ENCODE measurements at regions not wholly inside any gene's neighbourhood (a gene's known extent, or its start where the extent isn't known, plus 50 kb on each side); places are given as distances from the start of the nearest gene placed in this dataset.
"Not testable (repeated sequence)": the region's sequence is repeated elsewhere in the genome, so short reads cannot be mapped to it uniquely, and the experiment has no call there.

GRCh38 chr7:10786976-10787375 lies 186.7 kb upstream of the PHF14 start:
- H3K4me3 ChIP-seq (ENCODE audit: low read length); H3K27me3 ChIP-seq (ENCODE audit: control insufficient read depth in 2 of 2, insufficient read depth in 2 of 2, low read length in 2 of 2); H3K27ac Mint-ChIP-seq; H3K36me3 ChIP-seq (ENCODE audit: control insufficient read depth in 2 of 3, insufficient read depth in 3 of 3, low read length in 3 of 3); H3K4me3 Mint-ChIP-seq; H3K9me3 Mint-ChIP-seq; H3K4me1 ChIP-seq (ENCODE audit: control insufficient read depth in 2 of 2, insufficient read depth in 2 of 2, low read length in 2 of 2); intact Hi-C loops (cut with micrococcal nuclease); CTCF ChIA-PET; H3K27me3 Mint-ChIP-seq; POLR2A ChIA-PET; H3K27ac ChIP-seq (ENCODE audit: low read depth, low read length); H3K4me1 Mint-ChIP-seq; DNase-seq; H3K36me3 Mint-ChIP-seq; ATAC-seq; H3K9me3 ChIP-seq (ENCODE audit: control insufficient read depth in 2 of 3, low read length in 3 of 3): not testable (repeated sequence)

- Mint-ChIP-seq H3K27ac (no peak overlapping the region), H3K9me3 (peaks cover 0 to 4% (median 0%) of the 10 kb centered on the region in 11 donors), H3K4me3 (no peak overlapping the region), H3K36me3 (no peaks in the 10 kb centered on the region), H3K27me3 (peaks cover 0 to 4% (median 3%) of the 10 kb centered on the region in 5 donors), H3K4me1 (peaks cover 0 to 2% (median 0%) of the 10 kb centered on the region in 7 donors)
- Histone ChIP-seq H3K4me3 (ENCODE audit: low read length) (no peak overlapping the region), H3K9me3 (ENCODE audit: control insufficient read depth in 2 of 3, low read length in 3 of 3) (no peaks in the 10 kb centered on the region), H3K4me1 (ENCODE audit: control insufficient read depth in 2 of 2, insufficient read depth in 2 of 2, low read length in 2 of 2) (no peaks in the 10 kb centered on the region), H3K27me3 (ENCODE audit: control insufficient read depth in 2 of 2, insufficient read depth in 2 of 2, low read length in 2 of 2) (no peaks in the 10 kb centered on the region), H3K36me3 (ENCODE audit: control insufficient read depth in 2 of 3, insufficient read depth in 3 of 3, low read length in 3 of 3) (no peaks in the 10 kb centered on the region), H3K27ac (ENCODE audit: low read depth, low read length) (no peak overlapping the region)
- ATAC-seq (no peak), DNase-seq (no peak)
- CTCF ChIA-PET: no interaction called here
- intact Hi-C loops (cut with micrococcal nuclease): no loop called here
- POLR2A ChIA-PET: no interaction called here
Measured at GRCh38 chr7:10789170-10789569, 184.5 kb upstream of the PHF14 start.

- H3K9me3 ChIP-seq (ENCODE audit: control insufficient read depth in 2 of 3, low read length in 3 of 3): no peaks in the 10 kb centered on the region
- Mint-ChIP-seq H3K4me3 (no peak overlapping the region), H3K9me3 (peaks cover 0 to 7% (median 2%) of the 10 kb centered on the region in 11 donors), H3K36me3 (peaks cover 0 to 2% (median 0%) of the 10 kb centered on the region in 5 donors), H3K4me1 (peaks cover 0 to 4% (median 0%) of the 10 kb centered on the region in 7 donors), H3K27ac (no peak overlapping the region), H3K27me3 (peaks cover 0 to 10% (median 3%) of the 10 kb centered on the region in 5 donors)
- no peaks in the 10 kb centered on the region for H3K36me3 ChIP-seq (ENCODE audit: control insufficient read depth in 2 of 3, insufficient read depth in 3 of 3, low read length in 3 of 3)
- H3K27me3 ChIP-seq (ENCODE audit: control insufficient read depth in 2 of 2, insufficient read depth in 2 of 2, low read length in 2 of 2): no peaks in the 10 kb centered on the region
- no peaks in the 10 kb centered on the region for H3K4me1 ChIP-seq (ENCODE audit: control insufficient read depth in 2 of 2, insufficient read depth in 2 of 2, low read length in 2 of 2)
- CTCF ChIA-PET: no interaction called here
- no peak for ATAC-seq
- intact Hi-C loops (cut with micrococcal nuclease): no loop called here
- H3K4me3 ChIP-seq (ENCODE audit: low read length): no peak overlapping the region
- POLR2A ChIA-PET: no interaction called here
- DNase-seq: no peak
- H3K27ac ChIP-seq (ENCODE audit: low read depth, low read length): no peak overlapping the region
Measured at GRCh38 chr7:10790910-10791309, 182.8 kb upstream of the PHF14 start.

GRCh38 chr7:10793995-10794775 lies 179.5 kb upstream of the PHF14 start:
- H3K4me1 Mint-ChIP-seq: peaks cover 0 to 2% (median 0%) of the 10 kb centered on the region in 7 donors
- DNase-seq (no peak), ATAC-seq (no peak)
- no peaks in the 10 kb centered on the region for H3K27me3 ChIP-seq (ENCODE audit: control insufficient read depth in 2 of 2, insufficient read depth in 2 of 2, low read length in 2 of 2)
- CTCF ChIA-PET: no interaction called here
- peaks cover 0 to 18% (median 8%) of the 10 kb centered on the region in 5 donors for H3K27me3 Mint-ChIP-seq
- no peaks in the 10 kb centered on the region for H3K9me3 ChIP-seq (ENCODE audit: control insufficient read depth in 2 of 3, low read length in 3 of 3)
- H3K36me3 Mint-ChIP-seq: peaks cover 0 to 4% (median 0%) of the 10 kb centered on the region in 5 donors
- no peaks in the 10 kb centered on the region for H3K36me3 ChIP-seq (ENCODE audit: control insufficient read depth in 2 of 3, insufficient read depth in 3 of 3, low read length in 3 of 3)
- H3K27ac Mint-ChIP-seq: no peak overlapping the region
- H3K4me3 Mint-ChIP-seq: no peak overlapping the region
- H3K9me3 Mint-ChIP-seq: peaks cover 0 to 6% (median 2%) of the 10 kb centered on the region in 11 donors
- H3K27ac ChIP-seq (ENCODE audit: low read depth, low read length): no peak overlapping the region
- no peaks in the 10 kb centered on the region for H3K4me1 ChIP-seq (ENCODE audit: control insufficient read depth in 2 of 2, insufficient read depth in 2 of 2, low read length in 2 of 2)
- intact Hi-C loops (cut with micrococcal nuclease): no loop called here
- POLR2A ChIA-PET: no interaction called here
- H3K4me3 ChIP-seq (ENCODE audit: low read length): no peak overlapping the region

GRCh38 chr7:10797157-10797556 lies 176.5 kb upstream of the PHF14 start:
- Histone ChIP-seq H3K36me3 (ENCODE audit: control insufficient read depth in 2 of 3, insufficient read depth in 3 of 3, low read length in 3 of 3) (no peaks in the 10 kb centered on the region), H3K27ac (ENCODE audit: low read depth, low read length) (no peak overlapping the region), H3K4me3 (ENCODE audit: low read length) (no peak overlapping the region), H3K27me3 (ENCODE audit: control insufficient read depth in 2 of 2, insufficient read depth in 2 of 2, low read length in 2 of 2) (no peaks in the 10 kb centered on the region), H3K9me3 (ENCODE audit: control insufficient read depth in 2 of 3, low read length in 3 of 3) (no peaks in the 10 kb centered on the region), H3K4me1 (ENCODE audit: control insufficient read depth in 2 of 2, insufficient read depth in 2 of 2, low read length in 2 of 2) (no peaks in the 10 kb centered on the region)
- H3K27ac Mint-ChIP-seq: no peak overlapping the region
- ChIA-PET POLR2A (no interaction called here), CTCF (no interaction called here)
- peaks cover 0 to 18% (median 8%) of the 10 kb centered on the region in 5 donors for H3K27me3 Mint-ChIP-seq
- no peak overlapping the region for H3K4me3 Mint-ChIP-seq
- DNase-seq (no peak), ATAC-seq (no peak)
- H3K36me3 Mint-ChIP-seq: peaks cover 0 to 4% (median 0%) of the 10 kb centered on the region in 5 donors
- intact Hi-C loops (cut with micrococcal nuclease): no loop called here
- H3K9me3 Mint-ChIP-seq: peaks cover 0 to 6% (median 0%) of the 10 kb centered on the region in 11 donors
- peaks cover 0 to 2% (median 0%) of the 10 kb centered on the region in 7 donors for H3K4me1 Mint-ChIP-seq

GRCh38 chr7:10798044-10798443 lies 175.6 kb upstream of the PHF14 start:
- Mint-ChIP-seq H3K4me3 (no peak overlapping the region), H3K36me3 (peaks cover 0 to 4% (median 0%) of the 10 kb centered on the region in 5 donors), H3K27ac (no peak overlapping the region), H3K4me1 (peaks cover 0 to 2% (median 0%) of the 10 kb centered on the region in 7 donors), H3K27me3 (peaks cover 0 to 18% (median 8%) of the 10 kb centered on the region in 5 donors), H3K9me3 (peaks cover 0 to 6% (median 0%) of the 10 kb centered on the region in 11 donors)
- Histone ChIP-seq H3K4me3 (ENCODE audit: low read length) (no peak overlapping the region), H3K36me3 (ENCODE audit: control insufficient read depth in 2 of 3, insufficient read depth in 3 of 3, low read length in 3 of 3) (no peaks in the 10 kb centered on the region), H3K27me3 (ENCODE audit: control insufficient read depth in 2 of 2, insufficient read depth in 2 of 2, low read length in 2 of 2) (no peaks in the 10 kb centered on the region), H3K9me3 (ENCODE audit: control insufficient read depth in 2 of 3, low read length in 3 of 3) (no peaks in the 10 kb centered on the region), H3K4me1 (ENCODE audit: control insufficient read depth in 2 of 2, insufficient read depth in 2 of 2, low read length in 2 of 2) (no peaks in the 10 kb centered on the region), H3K27ac (ENCODE audit: low read depth, low read length) (no peak overlapping the region)
- DNase-seq (no peak), ATAC-seq (no peak)
- ChIA-PET CTCF (no interaction called here), POLR2A (no interaction called here)
- intact Hi-C loops (cut with micrococcal nuclease): no loop called here

GRCh38 chr7:10799475-10799874 lies 174.2 kb upstream of the PHF14 start:
- Histone ChIP-seq H3K36me3 (ENCODE audit: control insufficient read depth in 2 of 3, insufficient read depth in 3 of 3, low read length in 3 of 3) (no peaks in the 10 kb centered on the region), H3K27ac (ENCODE audit: low read depth, low read length) (no peak overlapping the region), H3K4me1 (ENCODE audit: control insufficient read depth in 2 of 2, insufficient read depth in 2 of 2, low read length in 2 of 2) (no peaks in the 10 kb centered on the region), H3K27me3 (ENCODE audit: control insufficient read depth in 2 of 2, insufficient read depth in 2 of 2, low read length in 2 of 2) (no peaks in the 10 kb centered on the region), H3K4me3 (ENCODE audit: low read length) (no peak overlapping the region), H3K9me3 (ENCODE audit: control insufficient read depth in 2 of 3, low read length in 3 of 3) (no peaks in the 10 kb centered on the region)
- Mint-ChIP-seq H3K4me1 (peaks cover 0 to 2% (median 0%) of the 10 kb centered on the region in 7 donors), H3K36me3 (peaks cover 0 to 4% (median 0%) of the 10 kb centered on the region in 5 donors), H3K9me3 (peaks cover 0 to 6% (median 0%) of the 10 kb centered on the region in 11 donors), H3K4me3 (no peak overlapping the region), H3K27me3 (peaks cover 0 to 16% (median 6%) of the 10 kb centered on the region in 5 donors), H3K27ac (no peak overlapping the region)
- intact Hi-C loops (cut with micrococcal nuclease): no loop called here
- DNase-seq: no peak
- POLR2A ChIA-PET: no interaction called here
- CTCF ChIA-PET: no interaction called here
- ATAC-seq: no peak

Data from naive thymus-derived CD4-positive, alpha-beta T cell (primary cell).